HG02623 (cell line): ENCODE measurements at regions not wholly inside any gene's neighbourhood (a gene's known extent, or its start where the extent isn't known, plus 50 kb on each side); places are given as distances from the start of the nearest gene placed in this dataset.
A peak's percentile ranks its signal among the peaks of the same experiment; 100 is the strongest.

Source experiments
- ATAC-seq: cut with Tn5 transposase; IDR thresholded peaks from one replicate; pipeline ENCODE4 v1.9.1; 2021; ENCODE audit warnings: moderate library complexity; ENCODE audit not compliant: unreplicated experiment

DNA sequence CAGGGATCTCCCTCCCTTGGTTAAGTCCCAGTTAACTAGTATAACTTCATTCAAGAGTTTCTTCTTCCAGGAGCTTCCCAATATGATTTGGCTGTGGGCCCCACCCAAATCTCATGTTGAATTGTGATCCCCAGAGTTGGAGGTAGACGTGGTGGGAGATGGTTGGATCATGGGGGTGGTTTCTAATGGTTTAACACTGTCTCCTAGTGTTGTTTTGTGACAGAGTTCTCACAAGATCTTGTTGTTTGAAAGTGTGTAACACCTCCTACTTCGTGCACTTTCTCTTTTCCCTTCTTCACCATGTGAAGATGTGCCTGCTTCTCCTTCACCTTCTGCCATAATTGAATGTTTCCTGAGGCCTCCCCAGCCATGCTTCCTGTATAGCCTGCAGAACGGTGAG lies 251.8 kb upstream of the FGGY start:
- no peak for ATAC-seq

DNA sequence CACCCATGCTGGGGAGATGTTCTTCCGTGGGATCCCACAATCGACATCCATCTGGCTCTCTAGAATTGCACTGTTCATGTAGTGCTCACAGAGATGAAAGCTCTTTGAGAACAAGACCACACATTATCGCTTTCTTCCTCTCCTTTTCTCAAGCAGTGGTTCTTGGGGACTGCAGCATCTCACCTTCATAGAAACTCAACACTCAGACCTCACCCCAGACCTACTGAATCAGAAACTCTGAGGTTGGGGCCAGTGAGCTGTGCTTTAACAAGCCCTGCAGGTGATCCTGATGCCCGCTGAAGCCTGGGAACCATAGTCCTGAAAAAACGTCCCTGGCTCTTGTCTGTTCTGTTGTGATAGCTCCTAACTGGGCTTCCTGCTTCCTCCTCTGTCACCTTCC lies 251.3 kb upstream of the FGGY start:
- no peak for ATAC-seq

DNA sequence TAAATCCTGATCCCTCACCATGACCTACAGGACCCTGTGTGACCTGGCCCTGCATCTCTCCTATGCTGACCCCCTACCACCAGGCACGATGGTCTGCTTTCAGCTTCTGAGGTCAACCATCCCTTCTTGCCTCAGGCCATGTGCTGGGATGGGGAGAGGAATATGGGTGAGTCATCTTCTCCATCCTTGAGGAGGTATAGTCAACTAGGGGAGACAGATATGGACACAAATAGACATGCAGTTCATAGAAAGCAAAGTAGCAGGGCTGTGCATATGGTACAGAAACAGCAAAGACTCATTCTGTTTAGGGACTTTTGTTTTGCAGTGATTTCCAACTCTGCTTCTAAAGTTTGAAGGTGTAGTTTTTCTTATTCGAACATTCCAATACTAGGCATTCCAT lies 250.8 kb upstream of the FGGY start:
- ATAC-seq = no peak

DNA sequence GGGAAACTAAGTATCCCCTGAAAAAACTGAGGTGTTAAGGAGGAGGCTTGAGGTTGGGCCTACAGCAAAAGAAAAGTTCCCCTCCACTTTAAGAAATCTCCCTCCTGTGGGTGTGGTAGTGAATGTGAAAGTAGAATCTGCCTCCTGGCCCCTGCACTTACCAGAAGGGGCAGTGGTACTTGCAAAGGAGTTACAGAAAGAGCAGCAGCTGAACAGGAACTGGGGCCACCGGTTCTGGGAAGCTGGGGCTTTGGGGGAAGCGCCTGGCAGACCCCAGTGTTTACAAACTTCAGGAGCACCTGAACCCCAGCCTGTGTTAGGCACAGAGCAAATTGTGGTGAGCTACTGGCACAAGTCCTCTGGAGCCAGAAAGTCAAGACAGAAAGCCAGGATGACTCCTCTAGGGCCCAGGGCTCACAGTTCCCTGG lies 250.2 kb upstream of the FGGY start:
- ATAC-seq = peak; percentile 90

DNA sequence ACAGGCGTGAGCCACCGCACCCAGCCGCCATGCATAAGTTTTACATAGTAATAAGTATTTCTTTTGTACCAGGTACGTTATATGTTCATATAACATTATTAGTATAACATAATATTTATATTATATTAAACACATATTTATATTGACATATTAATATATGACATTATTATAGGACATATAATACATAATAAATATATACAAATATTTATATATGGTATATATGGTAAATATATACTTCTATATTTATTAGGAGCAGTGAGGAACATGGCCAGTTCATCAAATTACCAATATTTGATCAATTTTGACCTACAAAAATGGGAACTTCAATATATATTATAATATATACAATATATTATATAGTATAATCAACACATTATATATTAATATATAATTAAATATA lies 245.9 kb upstream of the FGGY start:
- ATAC-seq = no peak

DNA sequence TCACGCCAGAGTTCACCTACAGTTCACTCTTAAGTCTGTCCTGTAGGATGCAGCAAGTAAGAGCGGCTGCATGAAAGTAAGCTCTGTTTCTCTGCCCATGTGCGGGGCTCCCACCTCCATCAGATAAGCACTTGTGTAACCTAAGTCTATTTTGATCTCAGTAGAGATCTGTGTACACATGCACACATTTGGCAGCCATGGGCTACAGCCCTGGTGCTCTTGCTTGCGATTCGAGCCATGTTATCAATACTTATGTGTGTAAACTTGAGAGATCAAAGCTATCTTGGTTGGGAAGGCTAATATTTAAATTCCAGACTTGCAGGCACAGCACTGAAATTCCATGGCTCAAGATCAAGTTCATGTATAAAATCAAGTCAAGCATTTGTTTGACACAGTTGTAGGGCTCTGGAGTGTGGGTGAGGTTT lies 244.7 kb upstream of the FGGY start:
- no peak for ATAC-seq

DNA sequence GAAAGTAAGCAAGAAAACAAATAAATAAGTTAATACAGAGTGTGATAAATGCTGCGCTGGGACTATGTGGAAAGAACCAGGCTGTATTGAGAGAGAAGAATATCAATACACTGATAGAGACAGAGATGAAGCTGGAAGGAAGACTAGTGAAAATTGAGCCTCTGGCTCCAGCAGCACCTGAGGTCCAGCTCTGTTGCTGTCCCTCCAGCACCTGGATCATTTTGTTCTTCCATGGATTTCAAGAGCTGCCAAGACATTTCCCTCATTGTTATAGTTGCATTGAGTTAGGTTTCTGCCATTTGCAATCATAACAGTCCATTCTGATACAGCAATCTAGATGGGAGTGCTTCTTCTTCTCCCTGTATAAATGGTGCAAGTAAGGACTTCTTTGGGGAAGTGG lies 242.7 kb upstream of the FGGY start:
- no peak for ATAC-seq

DNA sequence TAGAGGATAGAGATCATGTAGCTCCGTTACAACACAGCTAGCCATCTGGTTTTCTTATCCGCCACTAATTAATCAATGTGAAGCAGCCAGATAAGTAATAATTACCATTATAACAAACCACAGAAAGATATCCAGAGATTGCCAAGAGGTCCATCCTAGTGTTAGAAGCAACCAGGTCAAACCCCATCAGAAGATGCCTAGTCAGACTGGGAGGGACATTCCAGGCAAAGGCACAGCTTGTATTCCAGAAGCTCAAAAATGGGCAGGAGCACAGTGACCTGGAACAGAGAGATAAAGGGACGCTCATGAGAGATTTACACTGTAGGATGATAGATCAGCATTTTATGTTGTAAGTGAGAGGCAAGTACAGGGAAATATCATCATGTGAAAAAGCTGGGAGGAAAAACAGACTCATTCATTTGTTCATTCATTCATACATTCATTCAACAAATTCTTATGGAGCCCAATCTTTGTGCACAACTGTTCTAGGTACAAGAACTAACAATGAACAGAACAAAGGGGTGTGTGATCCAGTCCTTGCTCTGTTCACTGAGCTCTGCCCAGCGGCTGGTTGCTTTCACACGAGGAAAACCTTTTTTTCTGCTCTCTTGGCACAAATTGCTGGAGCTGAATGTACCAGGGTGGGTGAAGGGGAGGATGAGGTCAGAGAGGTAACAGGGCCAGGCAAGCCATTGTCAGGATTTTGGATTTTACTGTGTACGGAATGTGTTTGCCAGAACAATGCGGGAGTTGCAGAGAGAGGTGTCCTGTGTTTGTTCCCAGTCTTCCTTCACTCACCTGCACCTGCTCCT lies 240.8 kb upstream of the FGGY start:
- no peak for ATAC-seq

DNA sequence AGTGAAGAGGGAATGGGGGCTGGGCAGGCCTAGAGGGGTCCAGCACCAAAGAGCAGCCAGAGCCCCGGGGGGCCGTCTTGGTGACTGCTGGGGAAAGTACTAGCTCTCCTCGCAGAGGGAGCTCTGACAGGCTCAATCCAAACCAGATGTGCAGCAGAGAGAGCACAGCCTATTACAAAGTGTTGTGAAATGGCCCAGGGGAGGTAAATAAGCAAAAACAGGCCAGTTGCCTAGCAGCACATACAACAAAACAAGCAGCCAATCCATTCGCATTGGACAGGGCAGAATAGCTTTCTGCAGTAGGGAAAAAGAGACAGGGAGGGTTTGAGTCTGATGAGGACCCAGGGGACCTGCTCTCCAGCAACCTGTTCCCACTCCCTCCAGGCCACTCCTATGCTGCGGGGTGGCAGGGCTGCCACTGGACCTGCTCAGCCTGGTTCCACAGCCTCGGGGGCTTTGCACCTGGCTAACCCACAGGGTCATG lies 239.6 kb upstream of the FGGY start:
- no peak for ATAC-seq

DNA sequence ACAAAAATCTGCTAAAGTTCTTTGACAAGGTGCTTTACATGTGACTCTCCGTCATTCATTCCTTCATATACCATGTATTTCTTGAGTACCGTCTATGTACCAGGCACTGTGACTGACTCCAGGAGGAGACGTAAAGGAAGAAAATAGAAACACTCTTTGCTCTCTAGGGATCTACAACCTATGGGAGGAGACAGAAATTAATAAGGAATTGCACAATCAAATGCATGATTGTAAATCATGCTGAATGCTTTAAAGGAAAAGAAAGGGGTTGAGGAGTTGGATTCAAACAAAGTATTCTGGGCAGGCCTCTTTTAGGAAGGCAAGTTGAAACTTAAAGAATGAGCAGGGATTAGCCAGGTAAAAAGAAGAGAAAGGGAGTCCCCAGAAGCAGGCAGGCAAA lies 239.1 kb upstream of the FGGY start:
- no peak for ATAC-seq

DNA sequence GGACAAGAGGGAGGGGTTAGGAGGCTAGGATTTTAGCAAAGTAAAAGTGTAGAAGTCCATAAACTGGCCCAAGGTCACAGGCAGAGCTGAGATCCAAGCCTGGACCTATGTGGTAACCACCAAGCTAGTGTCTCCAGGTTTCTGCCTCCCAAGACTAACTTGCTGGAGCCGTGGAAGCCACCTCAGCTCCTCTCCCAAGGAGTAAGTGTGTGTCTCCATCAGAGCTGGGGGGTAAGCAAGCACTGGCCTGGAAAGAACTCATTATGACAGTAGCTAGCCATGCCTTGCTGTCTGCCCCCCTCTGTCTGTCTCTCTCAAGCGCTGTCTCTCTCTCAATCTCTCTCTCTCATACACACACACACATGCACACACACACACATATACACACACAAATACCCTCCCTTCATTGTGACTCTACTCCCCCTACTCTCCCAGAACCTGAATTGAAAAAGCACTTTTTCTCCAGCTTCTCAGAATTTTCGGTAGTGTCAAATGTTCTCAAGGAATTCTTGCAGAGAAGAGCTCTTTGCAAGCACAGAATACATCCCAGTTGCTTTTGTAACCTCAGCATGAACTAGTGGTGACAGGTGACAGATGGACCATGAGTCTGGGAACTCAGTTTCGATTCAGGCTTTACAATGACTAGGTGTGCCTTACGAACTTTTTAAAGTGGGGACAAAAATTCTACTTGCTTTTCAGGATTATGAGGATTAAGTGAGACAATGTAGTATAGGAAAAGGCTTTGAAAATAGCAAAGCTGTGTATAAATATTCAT lies 238.0 kb upstream of the FGGY start:
- no peak for ATAC-seq

DNA sequence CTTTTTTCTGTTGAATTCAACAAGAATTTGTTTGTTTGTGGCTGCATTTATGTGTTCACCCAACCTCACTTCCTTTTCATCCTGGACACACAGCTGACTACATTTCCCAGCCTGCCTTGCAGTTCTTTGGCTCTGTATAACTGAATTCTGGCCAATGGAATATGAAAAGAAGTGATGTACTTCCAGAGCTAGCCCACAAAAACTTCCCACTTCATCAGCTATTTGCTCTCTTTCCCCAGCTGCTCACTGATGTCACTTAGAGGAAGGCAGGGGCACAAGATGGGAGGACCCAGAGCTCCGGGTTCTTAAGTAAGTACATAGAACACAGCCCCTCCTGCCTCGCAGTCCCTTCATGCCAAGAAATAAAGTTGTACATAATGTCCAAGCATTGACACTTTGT lies 235.0 kb upstream of the FGGY start:
- no peak for ATAC-seq

DNA sequence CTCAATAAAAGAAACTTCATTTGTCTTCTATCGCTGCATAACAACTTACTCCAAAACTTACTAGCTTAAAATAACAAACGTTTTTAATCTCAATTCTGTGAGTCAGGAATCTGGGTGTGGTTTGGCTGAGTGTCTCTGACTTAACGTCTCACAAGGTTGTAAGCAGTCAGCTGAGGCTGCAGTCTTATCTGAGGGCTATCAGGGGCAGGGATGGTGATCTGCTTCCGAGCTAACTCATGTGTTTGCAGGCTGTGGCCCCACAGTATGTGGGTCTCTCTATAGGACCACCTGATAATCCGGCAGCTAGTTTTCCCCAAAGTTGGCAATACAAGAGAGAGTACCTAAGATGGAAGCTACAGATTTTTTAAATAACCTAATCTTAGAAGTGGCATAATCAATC lies 234.2 kb upstream of the FGGY start:
- ATAC-seq = no peak

DNA sequence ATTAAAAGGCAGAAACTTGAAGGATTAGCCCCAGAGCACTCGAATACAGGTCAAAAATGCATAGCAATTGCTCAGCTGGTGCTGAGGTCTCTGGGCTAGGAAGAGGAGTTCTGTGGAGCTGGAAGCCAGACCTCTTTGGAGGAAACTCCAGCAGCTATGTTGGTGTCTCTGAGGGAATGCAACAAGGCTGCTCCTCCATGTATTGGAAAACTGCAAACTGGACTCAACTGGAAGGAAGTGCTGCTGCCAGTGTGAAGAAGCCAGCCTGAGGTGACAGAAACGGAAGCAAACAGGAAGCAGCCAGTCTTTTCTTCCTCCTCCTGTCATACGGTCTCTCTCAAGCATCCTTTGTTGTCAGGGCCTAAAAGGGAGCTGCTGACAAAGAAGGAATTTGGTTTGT lies 233.4 kb upstream of the FGGY start:
- ATAC-seq = no peak

DNA sequence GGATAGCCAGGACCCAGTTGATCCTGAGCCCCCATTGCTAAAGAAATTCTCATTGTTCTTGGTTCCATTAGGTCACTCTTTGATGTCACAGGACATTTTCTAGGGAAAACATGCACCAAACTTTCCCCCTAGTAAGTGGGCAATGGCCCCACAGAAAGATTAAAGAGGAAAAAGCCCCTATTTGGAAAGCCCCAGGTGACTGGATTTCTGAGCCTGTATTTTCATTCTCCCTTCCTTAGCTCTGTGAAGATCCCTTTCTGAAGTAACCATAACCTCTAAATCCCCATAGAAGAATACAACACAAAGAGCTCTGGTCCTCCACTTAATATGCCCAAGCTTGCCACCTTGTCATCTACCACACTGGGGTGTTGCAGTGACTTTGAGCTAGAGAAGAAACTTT lies 232.3 kb upstream of the FGGY start:
- ATAC-seq = no peak

DNA sequence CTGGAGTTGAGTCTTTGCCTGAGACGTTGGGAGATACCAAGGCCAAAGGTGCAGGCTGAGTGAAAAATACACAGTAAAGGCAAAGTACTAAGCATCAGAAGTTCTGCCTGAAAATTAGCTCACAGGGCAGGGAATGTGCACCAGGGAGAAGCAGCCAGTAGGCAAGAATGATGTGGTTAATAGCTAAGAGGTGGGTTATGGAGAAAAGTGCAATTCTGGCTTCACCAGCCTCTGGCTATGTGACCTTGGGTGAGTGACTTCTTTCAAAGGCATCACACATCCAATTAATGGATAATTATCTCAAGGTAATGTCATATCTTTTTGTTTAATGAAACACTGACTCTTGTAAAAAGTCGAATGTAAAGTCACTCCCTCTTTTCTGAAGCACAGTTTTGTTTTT lies 230.7 kb upstream of the FGGY start:
- no peak for ATAC-seq

DNA sequence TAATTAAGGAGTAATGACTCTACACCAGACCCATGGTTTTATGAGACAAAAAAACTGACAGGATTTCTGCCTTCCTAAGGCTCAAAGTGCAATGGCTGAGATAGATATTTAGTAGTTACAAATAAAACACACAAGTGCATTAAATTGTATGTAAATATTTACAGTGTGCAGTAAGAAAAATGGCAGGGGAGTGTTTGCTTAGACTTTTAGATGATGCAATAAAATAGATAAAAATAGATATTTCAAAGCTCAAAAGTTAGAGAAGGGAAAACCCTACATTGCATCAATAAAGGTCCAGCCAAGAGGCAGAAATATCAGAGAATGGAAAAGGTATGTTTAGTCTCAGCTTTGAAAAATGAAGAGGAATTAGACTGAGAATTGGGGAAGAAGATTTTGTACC lies 226.3 kb upstream of the FGGY start:
- no peak for ATAC-seq

DNA sequence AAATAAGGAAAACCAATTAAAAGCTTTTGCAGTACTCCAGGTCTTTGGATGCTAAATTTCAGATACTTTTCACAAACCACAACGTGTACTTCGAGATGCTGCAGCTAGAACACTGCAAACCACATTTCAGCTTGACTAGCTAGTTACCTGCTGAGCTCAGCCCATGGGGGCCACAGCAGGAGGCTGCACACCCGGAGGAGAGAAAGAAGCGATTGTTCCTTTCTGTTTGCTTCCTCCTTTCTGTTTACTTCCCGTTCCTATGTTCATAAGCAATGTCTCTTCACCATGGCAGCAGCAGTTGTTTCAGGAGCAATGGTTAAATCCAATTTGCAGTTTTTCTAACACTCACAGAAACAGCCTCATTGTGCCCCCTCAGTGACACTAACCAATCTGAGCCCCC lies 225.6 kb upstream of the FGGY start:
- ATAC-seq = no peak

DNA sequence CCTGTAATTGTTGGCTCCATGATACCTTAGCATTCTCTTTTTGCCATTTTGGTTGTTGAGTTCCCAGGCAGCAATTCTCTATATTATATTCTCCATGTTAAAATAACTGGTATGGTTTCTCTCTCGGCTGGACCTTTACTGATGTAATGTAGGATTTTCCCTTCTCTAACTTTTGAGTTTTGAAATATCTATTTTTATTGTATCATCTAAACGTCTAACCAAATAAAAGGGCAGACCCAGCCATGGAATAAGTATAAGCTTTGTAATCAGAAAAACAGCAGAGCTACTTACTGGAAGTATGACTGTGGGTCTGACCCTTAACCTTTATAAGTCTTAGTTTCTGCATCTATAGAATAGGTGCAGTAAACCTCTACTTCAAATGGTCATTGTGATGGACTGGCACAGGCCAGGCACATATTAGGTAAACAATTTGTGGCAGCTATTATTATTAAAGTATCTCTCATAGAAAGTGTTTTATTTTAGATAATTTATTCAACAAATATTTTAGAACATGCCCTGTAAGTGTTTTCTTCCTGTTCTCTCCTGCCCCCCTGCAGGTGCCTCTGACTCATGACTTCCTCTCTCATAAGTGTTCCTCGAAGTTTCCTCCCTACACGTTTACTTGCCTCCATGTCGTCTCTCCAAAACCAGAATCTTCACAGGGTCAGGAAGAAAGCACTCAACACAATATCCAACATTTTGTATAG lies 224.9 kb upstream of the FGGY start:
- no peak for ATAC-seq

DNA sequence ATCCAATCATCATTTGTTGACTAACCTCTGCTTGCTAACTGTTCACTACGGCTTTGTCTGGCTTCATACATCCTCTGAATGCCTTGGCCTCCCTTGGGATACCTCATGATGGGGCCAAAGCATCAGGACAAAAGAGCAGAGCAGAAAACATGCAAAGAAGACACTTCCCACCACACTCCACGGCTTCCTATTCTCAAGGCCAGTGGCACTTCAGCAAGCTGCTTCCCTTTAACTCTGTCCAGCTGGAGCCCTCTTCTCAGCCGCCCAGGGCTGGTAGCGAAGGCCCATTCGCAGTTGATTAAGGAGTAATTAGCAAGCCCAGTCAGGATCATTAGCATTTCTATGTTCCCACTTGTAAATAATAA lies 224.3 kb upstream of the FGGY start:
- no peak for ATAC-seq

DNA sequence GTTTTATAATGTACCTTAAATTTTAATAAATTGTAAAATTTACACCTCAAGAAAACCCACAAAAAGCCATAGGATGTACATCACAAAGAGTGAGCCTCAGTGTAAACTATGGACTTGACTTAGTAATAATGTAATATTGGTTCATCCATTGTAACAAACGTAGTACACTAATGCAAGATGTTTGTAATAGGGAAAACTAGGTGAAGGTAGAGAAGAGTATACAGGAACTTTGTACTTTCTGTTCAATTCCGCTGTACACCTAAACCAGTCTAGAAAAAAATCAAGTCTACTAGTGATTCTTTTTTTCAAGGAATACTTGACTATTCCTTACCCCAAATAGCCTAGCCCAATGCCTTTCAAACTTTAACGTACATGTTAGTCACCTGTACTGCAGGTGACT lies 222.3 kb upstream of the FGGY start:
- ATAC-seq = no peak

DNA sequence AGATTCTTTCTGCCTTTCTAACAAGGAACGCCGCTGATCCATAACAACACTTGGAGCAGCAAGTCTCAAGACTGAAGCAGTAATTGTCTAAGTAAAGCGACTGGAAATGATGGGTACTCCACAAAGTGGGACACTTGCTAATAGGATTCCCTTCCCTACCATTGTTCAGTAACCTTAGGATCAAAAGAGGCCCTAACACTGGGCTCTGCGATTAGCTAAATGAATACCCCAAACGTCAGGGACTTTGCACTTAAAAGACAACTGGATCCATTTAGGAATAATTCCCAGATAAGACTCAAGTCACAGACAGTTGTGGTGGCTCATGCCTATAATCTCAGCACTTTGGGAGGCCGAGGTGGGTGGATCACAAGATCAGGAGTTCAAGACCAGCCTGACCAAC lies 221.9 kb upstream of the FGGY start:
- ATAC-seq = no peak
